Testis (tissue), 2 donors: ENCODE measurements at regions not wholly inside any gene's neighbourhood (a gene's known extent, or its start where the extent isn't known, plus 50 kb on each side); places are given as distances from the start of the nearest gene placed in this dataset.

Experiments
- CTCF ChIP-seq, 3 experiments: fragments of 450-650 bp in 2 of 3; fragments of 200-600 bp in 1 of 3; sonication (generic) in 1 of 3; IDR thresholded peaks; one replicate each; pipeline ENCODE4 v1.5.1; 2016 to 2019; ENCODE audit warnings: antibody characterized with exemption in 3 of 3, mild to moderate bottlenecking in 2 of 3, moderate library complexity in 1 of 3
- POLR2A ChIP-seq: fragments of 450-650 bp; IDR thresholded peaks from one replicate; pipeline ENCODE4 v1.6.1; 2017; ENCODE audit warnings: antibody characterized with exemption, mild to moderate bottlenecking, moderate library complexity

- no peak for TF ChIP-seq CTCF (IDR thresholded peaks at IDR 0.05)
- TF ChIP-seq POLR2A = no peak
These were observed 341.5 kb upstream of the FAR2 start for GRCh38 chr12:28807535-28807934.
